Osteoblast (primary cell): ENCODE measurements at regions not wholly inside any gene's neighbourhood (a gene's known extent, or its start where the extent isn't known, plus 50 kb on each side); places are given as distances from the start of the nearest gene placed in this dataset.

ENCODE experiments used
- DNase-seq: peaks from one replicate; pipeline ENCODE4 v3.0.0; 2011; ENCODE audit warnings: low spot score, mixed read lengths; ENCODE audit not compliant: insufficient read length; ENCODE audit errors: missing footprints
- H2AFZ ChIP-seq: 2 replicates; pipeline ENCODE4 v1.6.0; 2011; ENCODE audit warnings: mild to moderate bottlenecking, low read length
- H3K27ac ChIP-seq: 2 replicates; pipeline ENCODE4 v1.5.1; 2011; ENCODE audit warnings: mild to moderate bottlenecking, low read depth, low read length, moderate library complexity
- H3K27me3 ChIP-seq: 2 replicates; pipeline ENCODE4 v1.6.0; 2012; ENCODE audit warnings: mild to moderate bottlenecking, control low read depth, inconsistent platforms, low read length, moderate library complexity; ENCODE audit not compliant: insufficient read depth
- H3K36me3 ChIP-seq: 2 replicates; pipeline ENCODE4 v1.5.1; 2011; ENCODE audit warnings: mild to moderate bottlenecking, low read length, control low read depth, moderate library complexity; ENCODE audit not compliant: insufficient read depth
- H3K4me1 ChIP-seq: 2 replicates; pipeline ENCODE4 v1.5.1; 2011; ENCODE audit warnings: mild to moderate bottlenecking, low read length, control low read depth, moderate library complexity; ENCODE audit not compliant: insufficient read depth
- H3K4me2 ChIP-seq: 2 replicates; pipeline ENCODE4 v1.6.0; 2011; ENCODE audit warnings: mild to moderate bottlenecking, low read length; ENCODE audit not compliant: insufficient read depth
- H3K4me3 ChIP-seq: fragments of 200-600 bp; sonication (generic); 3 replicates; pipeline ENCODE4 v1.5.1; 2012; ENCODE audit warnings: mild to moderate bottlenecking, low read length, inconsistent platforms; ENCODE audit not compliant: insufficient read depth
- H3K79me2 ChIP-seq: 2 replicates; pipeline ENCODE4 v1.6.0; 2012; ENCODE audit warnings: mild to moderate bottlenecking, low read length, control low read depth, inconsistent platforms; ENCODE audit not compliant: insufficient read depth
- H3K9me3 ChIP-seq: 2 replicates; pipeline ENCODE4 v1.5.1; 2011; ENCODE audit warnings: low read depth, low read length, control low read depth
- H4K20me1 ChIP-seq: 2 replicates; pipeline ENCODE4 v1.6.0; 2012; ENCODE audit warnings: mild to moderate bottlenecking, low read length, control low read depth; ENCODE audit not compliant: insufficient read depth
- TF ChIP-seq, protein P1 (sequence below): IDR thresholded peaks from 2 replicates; pipeline ENCODE4 v1.5.1; 2011; ENCODE audit warnings: mild to moderate bottlenecking, low read depth, low read length, moderate library complexity; ENCODE audit errors: extremely low read depth

DNA sequence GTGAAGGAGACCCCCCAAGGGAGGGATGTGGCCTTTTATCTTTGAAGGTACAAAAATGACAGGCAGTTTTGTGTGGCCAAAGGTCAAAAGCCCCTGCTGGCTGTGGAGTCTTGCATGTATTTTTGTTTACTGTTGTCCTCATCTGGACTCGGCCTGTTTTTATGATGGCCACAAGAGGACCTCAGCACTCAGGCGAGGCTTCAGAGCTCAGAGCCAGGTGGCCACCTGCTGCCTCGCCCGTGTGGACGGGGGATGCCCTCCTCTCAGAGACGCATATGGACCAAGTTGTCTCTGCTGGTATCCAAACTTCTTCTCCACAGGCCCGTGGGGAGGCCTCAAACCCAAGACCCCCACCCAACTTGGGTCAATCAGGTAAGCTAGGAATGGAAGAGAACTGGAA, 118.2 kb downstream of the DACT2 start:
- Histone ChIP-seq H3K27ac (no peak overlapping the region), H2AFZ (no peak overlapping the region), H3K27me3 (no peaks in the 10 kb centered on the region), H3K79me2 (no peaks in the 10 kb centered on the region), H4K20me1 (no peaks in the 10 kb centered on the region), H3K4me2 (no peak overlapping the region), H3K4me1 (no peaks in the 10 kb centered on the region), H3K4me3 (no peak overlapping the region), H3K36me3 (no peaks in the 10 kb centered on the region), H3K9me3 (no peaks in the 10 kb centered on the region)
- no peak for DNase-seq
- TF ChIP-seq, protein P1, sequence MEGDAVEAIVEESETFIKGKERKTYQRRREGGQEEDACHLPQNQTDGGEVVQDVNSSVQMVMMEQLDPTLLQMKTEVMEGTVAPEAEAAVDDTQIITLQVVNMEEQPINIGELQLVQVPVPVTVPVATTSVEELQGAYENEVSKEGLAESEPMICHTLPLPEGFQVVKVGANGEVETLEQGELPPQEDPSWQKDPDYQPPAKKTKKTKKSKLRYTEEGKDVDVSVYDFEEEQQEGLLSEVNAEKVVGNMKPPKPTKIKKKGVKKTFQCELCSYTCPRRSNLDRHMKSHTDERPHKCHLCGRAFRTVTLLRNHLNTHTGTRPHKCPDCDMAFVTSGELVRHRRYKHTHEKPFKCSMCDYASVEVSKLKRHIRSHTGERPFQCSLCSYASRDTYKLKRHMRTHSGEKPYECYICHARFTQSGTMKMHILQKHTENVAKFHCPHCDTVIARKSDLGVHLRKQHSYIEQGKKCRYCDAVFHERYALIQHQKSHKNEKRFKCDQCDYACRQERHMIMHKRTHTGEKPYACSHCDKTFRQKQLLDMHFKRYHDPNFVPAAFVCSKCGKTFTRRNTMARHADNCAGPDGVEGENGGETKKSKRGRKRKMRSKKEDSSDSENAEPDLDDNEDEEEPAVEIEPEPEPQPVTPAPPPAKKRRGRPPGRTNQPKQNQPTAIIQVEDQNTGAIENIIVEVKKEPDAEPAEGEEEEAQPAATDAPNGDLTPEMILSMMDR = no peak

- Histone ChIP-seq H3K27ac (no peak overlapping the region), H4K20me1 (no peaks in the 10 kb centered on the region), H3K9me3 (no peaks in the 10 kb centered on the region), H3K27me3 (no peaks in the 10 kb centered on the region), H3K4me2 (no peak overlapping the region), H3K4me1 (no peaks in the 10 kb centered on the region), H2AFZ (no peak overlapping the region), H3K4me3 (no peak overlapping the region), H3K79me2 (no peaks in the 10 kb centered on the region), H3K36me3 (no peaks in the 10 kb centered on the region)
- no peak for DNase-seq
- TF ChIP-seq, protein P1 = no peak
These were observed 118.9 kb downstream of the DACT2 start for GRCh38 chr6:168200571-168201134.

DNA sequence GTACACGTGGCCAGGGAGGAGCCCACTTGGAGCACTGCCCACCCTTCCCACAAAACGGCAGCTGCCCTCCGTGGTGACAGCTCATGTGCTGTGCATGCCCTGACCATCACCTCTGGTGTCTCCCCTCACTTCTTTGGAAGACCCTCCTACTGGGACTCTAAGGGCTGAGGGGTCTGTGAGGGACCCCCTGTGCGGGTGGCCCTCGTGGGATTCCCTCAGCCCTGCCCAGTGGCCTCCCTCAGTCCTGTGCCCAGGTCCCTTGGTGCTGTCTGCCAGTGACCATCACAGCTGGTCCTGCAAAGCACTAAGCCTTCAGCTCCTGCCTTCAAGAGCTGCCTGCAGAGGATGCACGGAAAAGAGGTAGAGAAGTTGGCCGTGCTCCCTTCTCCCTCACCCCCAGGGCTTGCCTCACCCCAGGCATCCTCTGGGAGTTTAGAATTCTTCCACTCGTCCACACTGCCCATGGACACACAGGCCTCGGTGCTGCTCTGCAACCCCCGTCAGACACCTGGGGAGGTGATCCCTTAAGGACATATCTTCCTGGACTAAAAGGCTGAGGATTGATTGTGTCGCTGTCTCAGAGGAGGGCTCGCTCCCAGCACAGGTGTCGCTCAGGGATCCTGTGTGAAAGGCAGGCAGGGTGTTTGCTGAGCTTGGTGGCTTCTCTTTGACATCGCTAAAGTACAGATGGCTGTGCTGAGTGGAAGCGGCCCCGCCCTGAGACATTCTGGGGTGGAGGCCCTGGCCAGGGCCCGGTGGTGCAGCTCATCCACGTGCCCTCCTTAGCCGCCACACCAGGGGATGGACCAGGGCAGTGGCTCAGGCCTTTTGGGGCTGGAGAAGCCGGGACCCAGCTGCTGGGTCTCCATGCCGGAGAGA, 119.5 kb upstream of the FRMD1 start:
- Histone ChIP-seq H3K27me3 (no peaks in the 10 kb centered on the region), H3K79me2 (no peaks in the 10 kb centered on the region), H3K4me2 (no peak overlapping the region), H3K4me1 (no peaks in the 10 kb centered on the region), H3K9me3 (no peaks in the 10 kb centered on the region), H4K20me1 (no peaks in the 10 kb centered on the region), H3K4me3 (no peak overlapping the region), H3K27ac (no peak overlapping the region), H2AFZ (no peak overlapping the region), H3K36me3 (no peaks in the 10 kb centered on the region)
- TF ChIP-seq, protein P1 = no peak
- DNase-seq = peak; percentile 79

GRCh38 chr6:168197636-168198301, 118.8 kb upstream of the FRMD1 start:
- Histone ChIP-seq H3K27ac (no peak overlapping the region), H3K4me2 (no peak overlapping the region), H4K20me1 (no peaks in the 10 kb centered on the region), H3K4me1 (no peaks in the 10 kb centered on the region), H3K36me3 (no peaks in the 10 kb centered on the region), H3K27me3 (no peaks in the 10 kb centered on the region), H3K4me3 (no peak overlapping the region), H3K9me3 (no peaks in the 10 kb centered on the region), H3K79me2 (no peaks in the 10 kb centered on the region), H2AFZ (no peak overlapping the region)
- peak; percentile 53 for DNase-seq
- TF ChIP-seq, protein P1 = no peak
